H9 (cell line): ENCODE measurements at regions not wholly inside any gene's neighbourhood (a gene's known extent, or its start where the extent isn't known, plus 50 kb on each side); places are given as distances from the start of the nearest gene placed in this dataset.

ENCODE experiments used
- DNase-seq: peaks from one replicate; pipeline ENCODE4 v3.0.0-alpha.2; 2017
- H2AFZ ChIP-seq: one replicate; pipeline ENCODE4 v1.6.1; 2013; ENCODE audit warnings: mild to moderate bottlenecking, low read length, control low read depth, moderate library complexity
- H2AK5ac ChIP-seq: 2 replicates; pipeline ENCODE4 v1.6.1; 2013; ENCODE audit warnings: low read length, control low read depth, mixed read lengths; ENCODE audit not compliant: insufficient read length
- H2BK120ac ChIP-seq: one replicate; pipeline ENCODE4 v1.6.1; 2013; ENCODE audit warnings: low read depth, mild to moderate bottlenecking, low read length, control low read depth, inconsistent platforms; ENCODE audit not compliant: poor library complexity, severe bottlenecking
- H2BK12ac ChIP-seq: 2 replicates; pipeline ENCODE4 v1.6.1; 2013; ENCODE audit warnings: low read length, control low read depth, mixed read lengths, low read depth; ENCODE audit not compliant: insufficient read length
- H2BK15ac ChIP-seq: 2 replicates; pipeline ENCODE4 v1.6.1; 2013; ENCODE audit warnings: low read depth, low read length, control low read depth
- H2BK20ac ChIP-seq: one replicate; pipeline ENCODE4 v1.6.1; 2013; ENCODE audit warnings: low read depth, mild to moderate bottlenecking, low read length, control low read depth, inconsistent platforms; ENCODE audit not compliant: poor library complexity, severe bottlenecking
- H2BK5ac ChIP-seq: 2 replicates; pipeline ENCODE4 v1.6.1; 2013; ENCODE audit warnings: low read length, control low read depth, mixed read lengths; ENCODE audit not compliant: insufficient read length
- H3K14ac ChIP-seq: 2 replicates; pipeline ENCODE4 v1.6.1; 2013; ENCODE audit warnings: low read length, control low read depth; ENCODE audit not compliant: insufficient read depth
- H3K18ac ChIP-seq: 2 replicates; pipeline ENCODE4 v1.6.1; 2013; ENCODE audit warnings: low read depth, mild to moderate bottlenecking, mixed read lengths, low read length, control low read depth; ENCODE audit not compliant: insufficient read length
- H3K23ac ChIP-seq: 2 replicates; pipeline ENCODE4 v1.6.1; 2013; ENCODE audit warnings: low read length, control low read depth, mixed read lengths, low read depth; ENCODE audit not compliant: insufficient read length
- H3K23me2 ChIP-seq: 2 replicates; pipeline ENCODE4 v1.6.1; 2013; ENCODE audit warnings: low read depth, mild to moderate bottlenecking, mixed read lengths, low read length, control low read depth; ENCODE audit not compliant: insufficient read length, poor library complexity, severe bottlenecking
- H3K27ac ChIP-seq: 2 replicates; pipeline ENCODE4 v1.5.1; 2013; ENCODE audit warnings: low read length, control low read depth, mixed read lengths, low read depth; ENCODE audit not compliant: insufficient read length
- H3K27me3 ChIP-seq: 2 replicates; pipeline ENCODE4 v1.6.1; 2013; ENCODE audit warnings: low read length, control low read depth, inconsistent platforms; ENCODE audit not compliant: insufficient read depth
- H3K4ac ChIP-seq: 2 replicates; pipeline ENCODE4 v1.6.1; 2013; ENCODE audit warnings: low read depth, mild to moderate bottlenecking, control low read depth, inconsistent platforms, low read length, moderate library complexity
- H3K4me1 ChIP-seq: 2 replicates; pipeline ENCODE4 v1.6.1; 2013; ENCODE audit warnings: low read length, control low read depth, inconsistent platforms; ENCODE audit not compliant: insufficient read depth
- H3K4me2 ChIP-seq: 2 replicates; pipeline ENCODE4 v1.6.1; 2013; ENCODE audit warnings: low read length, control low read depth, mixed read lengths; ENCODE audit not compliant: insufficient read length, insufficient read depth
- H3K56ac ChIP-seq: 2 replicates; pipeline ENCODE4 v1.6.1; 2013; ENCODE audit warnings: low read depth, mild to moderate bottlenecking, mixed read lengths, low read length, control low read depth; ENCODE audit not compliant: insufficient read length
- H3K79me1 ChIP-seq: 2 replicates; pipeline ENCODE4 v1.6.1; 2013; ENCODE audit warnings: low read depth, mild to moderate bottlenecking, moderate library complexity, low read length, control low read depth, inconsistent platforms; ENCODE audit not compliant: insufficient read depth, poor library complexity, severe bottlenecking
- H3K79me2 ChIP-seq: 2 replicates; pipeline ENCODE4 v1.6.1; 2013; ENCODE audit warnings: low read length, control low read depth, inconsistent platforms; ENCODE audit not compliant: insufficient read depth
- H3K9ac ChIP-seq: 2 replicates; pipeline ENCODE4 v1.6.1; 2013; ENCODE audit warnings: low read length, control low read depth, mixed read lengths; ENCODE audit not compliant: insufficient read length; ENCODE audit errors: extremely low read depth
- H3K9me3 ChIP-seq: one replicate; pipeline ENCODE4 v1.6.1; 2013; ENCODE audit warnings: low read depth, low read length, inconsistent platforms; ENCODE audit not compliant: control insufficient read depth
- H3T11ph ChIP-seq: one replicate; pipeline ENCODE4 v1.6.1; 2013; ENCODE audit warnings: mild to moderate bottlenecking, low read length, control low read depth, inconsistent platforms
- H4K20me1 ChIP-seq: one replicate; pipeline ENCODE4 v1.6.1; 2013; ENCODE audit not compliant: control insufficient read depth, insufficient read length, insufficient read depth
- H4K5ac ChIP-seq: 2 replicates; pipeline ENCODE4 v1.6.1; 2013; ENCODE audit warnings: low read depth, mild to moderate bottlenecking, mixed read lengths, low read length, control low read depth; ENCODE audit not compliant: insufficient read length
- H4K8ac ChIP-seq: replicated peaks from 2 replicates; pipeline ENCODE4 v1.6.1; 2013; ENCODE audit warnings: low read length, control low read depth, mixed read lengths, low read depth; ENCODE audit not compliant: insufficient read length
- H4K91ac ChIP-seq: 2 replicates; pipeline ENCODE4 v1.6.1; 2013; ENCODE audit warnings: low read depth, mild to moderate bottlenecking, moderate library complexity, mixed read lengths, low read length, control low read depth; ENCODE audit not compliant: insufficient read length
- H3K27ac Mint-ChIP-seq, 3 experiments: 2 replicates in 2 of 3; 3 replicates in 1 of 3; pipeline ENCODE4 v1.8.0; 2020 to 2021; ENCODE audit warnings: mixed read lengths in 3 of 3, mild to moderate bottlenecking in 1 of 3, moderate library complexity in 1 of 3
- H3K27me3 Mint-ChIP-seq: 2 replicates; pipeline ENCODE4 v1.8.0; 2021; ENCODE audit warnings: low read depth, mild to moderate bottlenecking, moderate library complexity, mixed read lengths
- H3K36me3 Mint-ChIP-seq, 3 experiments: 2 replicates in 2 of 3; 3 replicates in 1 of 3; pipeline ENCODE4 v1.8.0; 2020 to 2021; ENCODE audit warnings: low read depth in 3 of 3, mixed read lengths in 3 of 3; ENCODE audit not compliant: insufficient read depth in 1 of 3
- H3K4me1 Mint-ChIP-seq, 2 experiments: 2 replicates each; pipeline ENCODE4 v1.8.0; 2020; ENCODE audit warnings: mixed read lengths in 2 of 2
- H3K4me3 Mint-ChIP-seq, 2 experiments: 2 replicates in 1 of 2; 3 replicates in 1 of 2; pipeline ENCODE4 v1.8.0; 2020 to 2021; ENCODE audit warnings: mild to moderate bottlenecking in 2 of 2, mixed read lengths in 2 of 2, moderate library complexity in 1 of 2
- H3K9me3 Mint-ChIP-seq, 2 experiments: 2 replicates in 1 of 2; 3 replicates in 1 of 2; pipeline ENCODE4 v1.8.0; 2020; ENCODE audit warnings: mild to moderate bottlenecking in 2 of 2, mixed read lengths in 2 of 2, moderate library complexity in 1 of 2
- WGBS: extraction: QIAGEN DNeasy Blood & Tissue Kit; methylation state at CpG from one replicate; pipeline ENCODE4 v1.1.7; 2013; ENCODE audit warnings: missing lambda C conversion rate, low lambda C conversion rate, mixed read lengths; ENCODE audit not compliant: insufficient read length; ENCODE audit errors: extremely low coverage; 5-methylcytosine and 5-hydroxymethylcytosine counted together
- TF ChIP-seq, protein P1 (sequence below): fragments of 200-600 bp; sonication (generic); conservative IDR thresholded peaks from 3 replicates; pipeline ENCODE4 v1.8.0; 2021; ENCODE audit warnings: antibody characterized with exemption, mild to moderate bottlenecking

- TF ChIP-seq, protein P1, sequence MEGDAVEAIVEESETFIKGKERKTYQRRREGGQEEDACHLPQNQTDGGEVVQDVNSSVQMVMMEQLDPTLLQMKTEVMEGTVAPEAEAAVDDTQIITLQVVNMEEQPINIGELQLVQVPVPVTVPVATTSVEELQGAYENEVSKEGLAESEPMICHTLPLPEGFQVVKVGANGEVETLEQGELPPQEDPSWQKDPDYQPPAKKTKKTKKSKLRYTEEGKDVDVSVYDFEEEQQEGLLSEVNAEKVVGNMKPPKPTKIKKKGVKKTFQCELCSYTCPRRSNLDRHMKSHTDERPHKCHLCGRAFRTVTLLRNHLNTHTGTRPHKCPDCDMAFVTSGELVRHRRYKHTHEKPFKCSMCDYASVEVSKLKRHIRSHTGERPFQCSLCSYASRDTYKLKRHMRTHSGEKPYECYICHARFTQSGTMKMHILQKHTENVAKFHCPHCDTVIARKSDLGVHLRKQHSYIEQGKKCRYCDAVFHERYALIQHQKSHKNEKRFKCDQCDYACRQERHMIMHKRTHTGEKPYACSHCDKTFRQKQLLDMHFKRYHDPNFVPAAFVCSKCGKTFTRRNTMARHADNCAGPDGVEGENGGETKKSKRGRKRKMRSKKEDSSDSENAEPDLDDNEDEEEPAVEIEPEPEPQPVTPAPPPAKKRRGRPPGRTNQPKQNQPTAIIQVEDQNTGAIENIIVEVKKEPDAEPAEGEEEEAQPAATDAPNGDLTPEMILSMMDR = no peak
Observed at GRCh38 chr1:189726806-189727205, 750.9 kb downstream of the BRINP3 start.

More at GRCh38 chr1:189726806-189727205, 750.9 kb downstream of the BRINP3 start:
- Mint-ChIP-seq H3K4me1 (no peaks in the 10 kb centered on the region), H3K36me3 (no peaks in the 10 kb centered on the region), H3K27me3 (no peaks in the 10 kb centered on the region), H3K27ac (no peak overlapping the region), H3K9me3 (no peaks in the 10 kb centered on the region), H3K4me3 (no peak overlapping the region)
- H3K9ac ChIP-seq = no peak overlapping the region
- H2BK15ac ChIP-seq = no peak overlapping the region
- H3T11ph ChIP-seq = no peak overlapping the region
- no peak overlapping the region for H3K4me2 ChIP-seq
- DNase-seq = no peak
- no peak overlapping the region for H2BK120ac ChIP-seq
- H4K20me1 ChIP-seq = no peaks in the 10 kb centered on the region
- no peaks in the 10 kb centered on the region for H3K4me1 ChIP-seq
- H2AK5ac ChIP-seq = no peak overlapping the region
- H3K79me2 ChIP-seq = no peaks in the 10 kb centered on the region
- H3K56ac ChIP-seq = no peak overlapping the region
- H3K14ac ChIP-seq = no peak overlapping the region
- no peaks in the 10 kb centered on the region for H3K9me3 ChIP-seq
- H3K27ac ChIP-seq = no peak overlapping the region
- H4K5ac ChIP-seq = no peak overlapping the region
- no CpG with 5 or more reads among the region's 4 CpGs for WGBS
- H3K27me3 ChIP-seq = no peaks in the 10 kb centered on the region
- no peak overlapping the region for H4K91ac ChIP-seq
- H3K79me1 ChIP-seq = no peaks in the 10 kb centered on the region
- H3K23me2 ChIP-seq = no peaks in the 10 kb centered on the region
- H3K18ac ChIP-seq = no peak overlapping the region
- no peak overlapping the region for H2BK5ac ChIP-seq
- no peak overlapping the region for H3K4ac ChIP-seq
- H3K23ac ChIP-seq = no peak overlapping the region
- H2AFZ ChIP-seq = no peak overlapping the region
- no peak overlapping the region for H2BK12ac ChIP-seq
- H2BK20ac ChIP-seq = no peak overlapping the region
- no peak overlapping the region for H4K8ac ChIP-seq
